ENCODE measurements at regions not wholly inside any gene's neighbourhood (a gene's known extent, or its start where the extent isn't known, plus 50 kb on each side); places are given as distances from the start of the nearest gene placed in this dataset.

- no CpG with 5 or more reads among the region's 5 CpGs for WGBS, 2 donors (ENCODE audit: extremely low coverage in 2 of 2, insufficient read length in 2 of 2, insufficient replicate concordance in 1 of 2)
- H3K27ac ChIP-seq (replicated peaks; ENCODE audit: low read length), result no peak overlapping the region
- H2AK5ac ChIP-seq (ENCODE audit: low read depth, low read length), result peak overlapping the region; percentile 83
- no peak overlapping the region for H3K14ac ChIP-seq (ENCODE audit: low read length)
- H3K27me3 ChIP-seq (ENCODE audit: control insufficient read depth in 3 of 3, insufficient read depth in 3 of 3, low read depth in 1 of 3, low read length in 3 of 3), result no peaks in the 10 kb centered on the region
- no peak overlapping the region for H3K9ac ChIP-seq (ENCODE audit: low read depth, low read length, poor library complexity)
- no peaks in the 10 kb centered on the region for H3K9me3 ChIP-seq (replicated peaks in 1 of 2; ENCODE audit: control insufficient read depth in 2 of 2, insufficient read depth in 1 of 2, low read depth in 1 of 2, low read length in 2 of 2)
- H3K4ac ChIP-seq (ENCODE audit: low read length), result peak overlapping the region; percentile 19
- DNase-seq (ENCODE audit: low spot score), result no peak
- no peak overlapping the region for H2AFZ ChIP-seq (ENCODE audit: low read length)
- H3K4me2 ChIP-seq (ENCODE audit: insufficient read depth, low read length, poor library complexity, severe bottlenecking), result no peak overlapping the region
- H2BK15ac ChIP-seq (ENCODE audit: low read length), result peak overlapping the region; percentile 5
- peak overlapping the region; percentile 24 for H2BK12ac ChIP-seq (ENCODE audit: low read length)
- H4K8ac ChIP-seq (ENCODE audit: low read depth, low read length), result no peak overlapping the region
- no peak overlapping the region for H4K91ac ChIP-seq (ENCODE audit: low read depth, low read length, poor library complexity)
- peaks cover 27 to 36% of the 10 kb centered on the region in 2 donors for H3K4me1 ChIP-seq (ENCODE audit: control insufficient read depth in 2 of 2, insufficient read depth in 1 of 2, low read depth in 1 of 2, low read length in 2 of 2)
- H2BK5ac ChIP-seq (ENCODE audit: low read length), result no peak overlapping the region
- no peaks in the 10 kb centered on the region for H3K36me3 ChIP-seq (replicated peaks in 1 of 2; ENCODE audit: control insufficient read depth in 2 of 2, insufficient read depth in 2 of 2, low read length in 2 of 2)
- peak overlapping the region; percentile 68 for H2BK120ac ChIP-seq (ENCODE audit: low read depth, low read length)
- no peak overlapping the region for H3K4me3 ChIP-seq (ENCODE audit: low read length in 2 of 2)
- peak overlapping the region; percentile 68 for H3K18ac ChIP-seq (ENCODE audit: low read length)
- no peak overlapping the region for H3K23ac ChIP-seq (ENCODE audit: low read depth, low read length, poor library complexity)
- H3K79me1 ChIP-seq (ENCODE audit: low read depth, low read length), result no peaks in the 10 kb centered on the region
These were observed 105.4 kb upstream of the PRR20G start for GRCh38 chr3:127393131-127393820.

DNA sequence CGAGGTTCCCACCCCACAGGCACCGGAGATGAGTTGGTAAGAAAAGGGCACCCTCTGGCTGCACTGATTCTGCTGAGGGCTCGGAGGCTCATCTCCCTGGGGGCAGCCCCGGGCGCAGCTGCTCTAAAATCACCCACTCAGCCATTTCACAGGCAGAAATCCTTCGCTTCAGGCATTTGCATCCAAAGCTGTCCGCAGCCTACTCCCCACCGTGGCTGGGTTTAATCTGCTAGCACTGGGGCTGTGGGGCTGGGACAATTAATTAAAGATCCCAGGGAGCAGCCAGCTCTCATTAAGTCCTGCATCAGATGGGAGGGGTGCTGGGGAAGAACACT lies 104.3 kb upstream of the PRR20G start:
- no peak overlapping the region for H2BK120ac ChIP-seq (ENCODE audit: low read depth, low read length)
- H3K27me3 ChIP-seq (ENCODE audit: control insufficient read depth in 3 of 3, insufficient read depth in 3 of 3, low read depth in 1 of 3, low read length in 3 of 3), result no peaks in the 10 kb centered on the region
- H3K4me1 ChIP-seq (ENCODE audit: control insufficient read depth in 2 of 2, insufficient read depth in 1 of 2, low read depth in 1 of 2, low read length in 2 of 2), result peaks cover 27 to 36% of the 10 kb centered on the region in 2 donors
- no peak overlapping the region for H3K4ac ChIP-seq (ENCODE audit: low read length)
- H3K27ac ChIP-seq (replicated peaks; ENCODE audit: low read length), result no peak overlapping the region
- no peak overlapping the region for H2BK15ac ChIP-seq (ENCODE audit: low read length)
- no peaks in the 10 kb centered on the region for H3K79me1 ChIP-seq (ENCODE audit: low read depth, low read length)
- H3K36me3 ChIP-seq (replicated peaks in 1 of 2; ENCODE audit: control insufficient read depth in 2 of 2, insufficient read depth in 2 of 2, low read length in 2 of 2), result no peaks in the 10 kb centered on the region
- H4K91ac ChIP-seq (ENCODE audit: low read depth, low read length, poor library complexity), result no peak overlapping the region
- no peak overlapping the region for H2AK5ac ChIP-seq (ENCODE audit: low read depth, low read length)
- H3K9me3 ChIP-seq (replicated peaks in 1 of 2; ENCODE audit: control insufficient read depth in 2 of 2, insufficient read depth in 1 of 2, low read depth in 1 of 2, low read length in 2 of 2), result no peaks in the 10 kb centered on the region
- no peak overlapping the region for H3K9ac ChIP-seq (ENCODE audit: low read depth, low read length, poor library complexity)
- H3K18ac ChIP-seq (ENCODE audit: low read length), result no peak overlapping the region
- H3K4me3 ChIP-seq (ENCODE audit: low read length in 2 of 2), result no peak overlapping the region
- H2AFZ ChIP-seq (ENCODE audit: low read length), result peak overlapping the region; percentile 46
- whole genome bisulfite sequencing, 2 donors (ENCODE audit: extremely low coverage in 2 of 2, insufficient read length in 2 of 2, insufficient replicate concordance in 1 of 2), result no CpG with 5 or more reads among the region's 8 CpGs
- no peak overlapping the region for H3K23ac ChIP-seq (ENCODE audit: low read depth, low read length, poor library complexity)
- H2BK5ac ChIP-seq (ENCODE audit: low read length), result no peak overlapping the region
- H4K8ac ChIP-seq (ENCODE audit: low read depth, low read length), result no peak overlapping the region
- H3K14ac ChIP-seq (ENCODE audit: low read length), result no peak overlapping the region
- no peak overlapping the region for H2BK12ac ChIP-seq (ENCODE audit: low read length)
- DNase-seq (ENCODE audit: low spot score), result no peak
- H3K4me2 ChIP-seq (ENCODE audit: insufficient read depth, low read length, poor library complexity, severe bottlenecking), result no peak overlapping the region

DNA sequence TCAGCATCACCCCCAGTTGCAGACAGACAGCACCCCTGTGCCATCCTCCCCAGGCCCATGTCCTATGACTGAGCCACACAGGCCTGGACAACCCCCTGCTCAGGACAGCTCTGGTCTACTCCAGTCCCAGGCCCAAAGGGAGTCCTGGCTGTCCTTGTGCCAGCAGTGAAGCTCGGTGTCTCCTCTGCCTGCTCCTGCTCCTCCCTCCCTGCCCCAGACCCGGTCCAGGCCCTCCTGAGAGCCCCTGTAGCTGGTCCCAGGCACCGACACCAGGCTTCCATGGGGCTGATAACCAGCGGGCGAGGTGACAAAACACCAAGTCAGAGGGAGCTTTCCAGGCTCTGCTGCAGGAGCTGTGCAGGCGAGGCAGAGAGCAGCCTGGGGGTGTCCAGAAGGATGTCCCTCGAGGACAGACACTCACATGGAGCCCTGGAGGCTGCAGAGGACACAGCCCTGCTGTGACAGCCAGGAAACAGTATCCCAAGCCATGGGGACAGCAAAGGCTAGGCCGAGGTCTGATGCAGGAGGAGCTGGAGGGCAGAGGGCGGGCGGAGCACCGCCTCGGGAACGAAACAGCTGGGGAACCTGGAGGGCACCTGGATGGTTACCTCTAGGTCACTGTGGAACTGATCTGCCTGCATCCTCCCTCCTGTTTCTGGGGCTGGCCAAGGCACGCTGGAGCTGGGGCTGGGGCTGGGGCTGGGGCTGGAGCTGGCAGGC lies 103.8 kb upstream of the PRR20G start:
- Histone ChIP-seq H3K9me3 (replicated peaks in 1 of 2; ENCODE audit: control insufficient read depth in 2 of 2, insufficient read depth in 1 of 2, low read depth in 1 of 2, low read length in 2 of 2) (no peaks in the 10 kb centered on the region), H3K4ac (ENCODE audit: low read length) (peak overlapping the region; percentile 54), H3K27me3 (ENCODE audit: control insufficient read depth in 3 of 3, insufficient read depth in 3 of 3, low read depth in 1 of 3, low read length in 3 of 3) (no peaks in the 10 kb centered on the region), H3K27ac (replicated peaks; ENCODE audit: low read length) (no peak overlapping the region), H3K18ac (ENCODE audit: low read length) (peak overlapping the region; percentile 23), H2BK120ac (ENCODE audit: low read depth, low read length) (peak overlapping the region; percentile 50), H3K4me3 (ENCODE audit: low read length in 2 of 2) (no peak overlapping the region), H3K4me1 (ENCODE audit: control insufficient read depth in 2 of 2, insufficient read depth in 1 of 2, low read depth in 1 of 2, low read length in 2 of 2) (peaks cover 24 to 33% of the 10 kb centered on the region in 2 donors), H3K79me1 (ENCODE audit: low read depth, low read length) (no peaks in the 10 kb centered on the region), H3K4me2 (ENCODE audit: insufficient read depth, low read length, poor library complexity, severe bottlenecking) (no peak overlapping the region), H4K8ac (ENCODE audit: low read depth, low read length) (no peak overlapping the region), H2BK12ac (ENCODE audit: low read length) (peak overlapping the region; percentile 35), H3K23ac (ENCODE audit: low read depth, low read length, poor library complexity) (no peak overlapping the region), H3K36me3 (replicated peaks in 1 of 2; ENCODE audit: control insufficient read depth in 2 of 2, insufficient read depth in 2 of 2, low read length in 2 of 2) (no peaks in the 10 kb centered on the region), H4K91ac (ENCODE audit: low read depth, low read length, poor library complexity) (peak overlapping the region; percentile 4), H2AFZ (ENCODE audit: low read length) (peak overlapping the region; percentile 46), H3K14ac (ENCODE audit: low read length) (no peak overlapping the region), H2BK15ac (ENCODE audit: low read length) (peak overlapping the region; percentile 84), H3K9ac (ENCODE audit: low read depth, low read length, poor library complexity) (peak overlapping the region; percentile 25), H2AK5ac (ENCODE audit: low read depth, low read length) (peak overlapping the region; percentile 91), H2BK5ac (ENCODE audit: low read length) (no peak overlapping the region)
- WGBS, 2 donors (ENCODE audit: extremely low coverage in 2 of 2, insufficient read length in 2 of 2, insufficient replicate concordance in 1 of 2), result no CpG with 5 or more reads among the region's 14 CpGs
- DNase-seq (ENCODE audit: low spot score), result no peak

DNA sequence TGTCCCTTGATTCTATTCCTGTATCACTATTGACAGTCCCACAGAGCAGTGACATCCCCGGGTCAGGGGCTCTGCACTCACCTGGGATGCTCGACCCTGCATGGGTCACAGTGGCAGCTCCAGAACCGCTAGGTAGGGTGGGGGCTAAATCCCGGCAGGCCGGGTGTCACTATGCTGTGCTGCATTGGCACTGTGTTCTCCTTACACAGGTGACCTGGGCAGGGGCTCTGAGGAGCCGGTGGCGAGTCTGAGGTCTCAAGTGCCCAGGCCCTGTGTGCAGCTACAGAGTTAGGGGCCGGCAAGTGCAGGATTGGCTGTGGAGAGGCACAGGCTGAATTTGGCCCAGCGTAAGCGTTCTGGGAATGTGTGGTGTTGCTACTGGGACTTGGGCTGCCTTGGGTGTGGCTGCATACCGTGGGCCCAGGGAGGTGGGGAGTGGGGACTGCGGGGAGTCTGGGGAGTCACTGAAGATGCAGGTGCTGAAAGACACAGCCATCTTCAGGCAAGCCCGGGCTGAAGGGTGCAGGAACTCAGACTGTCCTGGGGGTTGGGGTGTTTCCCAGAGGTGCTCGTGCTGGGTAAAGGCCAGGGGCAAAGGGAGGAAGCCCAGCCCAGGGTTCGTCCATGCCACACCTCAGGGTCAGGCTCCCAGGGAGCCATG lies 102.6 kb upstream of the PRR20G start:
- Histone ChIP-seq H3K27me3 (ENCODE audit: control insufficient read depth in 3 of 3, insufficient read depth in 3 of 3, low read depth in 1 of 3, low read length in 3 of 3) (no peaks in the 10 kb centered on the region), H2BK12ac (ENCODE audit: low read length) (no peak overlapping the region), H3K4ac (ENCODE audit: low read length) (no peak overlapping the region)

More for the DNA sequence above, 102.6 kb upstream of the PRR20G start:
- Histone ChIP-seq H3K9me3 (replicated peaks in 1 of 2; ENCODE audit: control insufficient read depth in 2 of 2, insufficient read depth in 1 of 2, low read depth in 1 of 2, low read length in 2 of 2) (no peaks in the 10 kb centered on the region), H3K18ac (ENCODE audit: low read length) (peak overlapping the region; percentile 52), H3K4me1 (ENCODE audit: control insufficient read depth in 2 of 2, insufficient read depth in 1 of 2, low read depth in 1 of 2, low read length in 2 of 2) (peaks cover 15 to 23% of the 10 kb centered on the region in 2 donors), H3K79me1 (ENCODE audit: low read depth, low read length) (no peaks in the 10 kb centered on the region), H2BK120ac (ENCODE audit: low read depth, low read length) (no peak overlapping the region), H2BK5ac (ENCODE audit: low read length) (no peak overlapping the region), H3K9ac (ENCODE audit: low read depth, low read length, poor library complexity) (no peak overlapping the region), H3K27ac (replicated peaks; ENCODE audit: low read length) (no peak overlapping the region), H4K8ac (ENCODE audit: low read depth, low read length) (no peak overlapping the region), H2AK5ac (ENCODE audit: low read depth, low read length) (peak overlapping the region; percentile 91), H2AFZ (ENCODE audit: low read length) (no peak overlapping the region), H3K36me3 (replicated peaks in 1 of 2; ENCODE audit: control insufficient read depth in 2 of 2, insufficient read depth in 2 of 2, low read length in 2 of 2) (no peaks in the 10 kb centered on the region), H3K4me3 (ENCODE audit: low read length in 2 of 2) (no peak overlapping the region), H4K91ac (ENCODE audit: low read depth, low read length, poor library complexity) (no peak overlapping the region), H2BK15ac (ENCODE audit: low read length) (peak overlapping the region; percentile 84), H3K4me2 (ENCODE audit: insufficient read depth, low read length, poor library complexity, severe bottlenecking) (no peak overlapping the region), H3K23ac (ENCODE audit: low read depth, low read length, poor library complexity) (no peak overlapping the region), H3K14ac (ENCODE audit: low read length) (no peak overlapping the region)
- no peak for DNase-seq (ENCODE audit: low spot score)
- no CpG with 5 or more reads among the region's 15 CpGs for WGBS, 2 donors (ENCODE audit: extremely low coverage in 2 of 2, insufficient read length in 2 of 2, insufficient replicate concordance in 1 of 2)

Data from neuronal stem cell (in vitro differentiated cells).